ENCODE measurements at regions not wholly inside any gene's neighbourhood (a gene's known extent, or its start where the extent isn't known, plus 50 kb on each side); places are given as distances from the start of the nearest gene placed in this dataset.
"Not testable (repeated sequence)": the region's sequence is repeated elsewhere in the genome, so short reads cannot be mapped to it uniquely, and the experiment has no call there.

GRCh38 chr1:228669242-228669585 lies 66.1 kb upstream of the RHOU start:
- DNase-seq (ENCODE audit: low spot score): no peak

- not testable (repeated sequence) for DNase-seq (ENCODE audit: low spot score)
Measured at GRCh38 chr1:228681076-228681565, 54.2 kb upstream of the RHOU start.

GRCh38 chr1:228683428-228683827 lies 51.9 kb upstream of the RHOU start:
- DNase-seq (ENCODE audit: low spot score): no peak

GRCh38 chr1:228684607-228685006 lies 50.7 kb upstream of the RHOU start:
- DNase-seq (ENCODE audit: low spot score): no peak

- no peak for DNase-seq (ENCODE audit: low spot score)
Measured at GRCh38 chr1:228685081-228685660, 50.1 kb upstream of the RHOU start.
